HEK293 (cell line): ENCODE measurements at regions not wholly inside any gene's neighbourhood (a gene's known extent, or its start where the extent isn't known, plus 50 kb on each side); places are given as distances from the start of the nearest gene placed in this dataset.

Source experiments
- CTCF ChIA-PET: fragments of 350-600 bp; formaldehyde crosslinking; extraction: SDS; loops from one replicate; lab custom pipeline; 2021; ENCODE audit warnings: antibody characterized with exemption; lab: Yijun Ruan, JAX
- POLR2A ChIA-PET: fragments of 300-600 bp; formaldehyde crosslinking; extraction: SDS; loops from one replicate; lab custom pipeline; 2020; ENCODE audit warnings: antibody characterized with exemption, inconsistent platforms; lab: Yijun Ruan, JAX
- H3K27ac ChIP-seq: fragments of 200-500 bp; sonication (Bioruptor generic); 2 replicates; pipeline ENCODE4 v1.5.1; 2014; ENCODE audit warnings: low read depth, low read length, control low read depth, inconsistent platforms; ENCODE audit errors: extremely low read depth
- H3K36me3 ChIP-seq, 2 experiments: fragments of 200-500 bp in 1 of 2; sonication (Bioruptor generic) in 1 of 2; 1 replicate in 1 of 2; 2 replicates in 1 of 2; pipeline ENCODE4 v1.5.1; 2014 to 2017; ENCODE audit warnings: inconsistent platforms in 2 of 2, low read length in 2 of 2; ENCODE audit not compliant: control insufficient read depth in 2 of 2, insufficient read depth in 1 of 2
- H3K4me1 ChIP-seq: fragments of 200-500 bp; sonication (Bioruptor generic); 2 replicates; pipeline ENCODE4 v1.5.1; 2014; ENCODE audit warnings: mild to moderate bottlenecking, low read length, inconsistent platforms; ENCODE audit not compliant: control insufficient read depth, insufficient read depth
- H3K4me3 ChIP-seq: 2 replicates; pipeline ENCODE4 v1.5.1; 2011; ENCODE audit warnings: low read depth, mild to moderate bottlenecking, control low read depth, low read length, moderate library complexity
- H3K9me3 ChIP-seq: fragments of 200-500 bp; sonication (Bioruptor generic); 2 replicates; pipeline ENCODE4 v1.5.1; 2014; ENCODE audit warnings: low read depth, low read length, inconsistent platforms; ENCODE audit not compliant: control insufficient read depth, insufficient read depth
- ELK4 ChIP-seq: IDR thresholded peaks from 2 replicates; pipeline ENCODE4 v1.6.1; 2011; ENCODE audit warnings: mild to moderate bottlenecking, low read depth, low read length, borderline replicate concordance
- KLF16 ChIP-seq: fragments of 450-650 bp; formaldehyde crosslinking; IDR thresholded peaks from 2 replicates; pipeline ENCODE4 v1.5.1; 2017; ENCODE audit warnings: missing biosample characterization, missing genetic modification characterization
- SETDB1 ChIP-seq: IDR thresholded peaks from one replicate; pipeline ENCODE4 v1.6.1; 2017; ENCODE audit warnings: mild to moderate bottlenecking, low read length, moderate library complexity, mixed read lengths; ENCODE audit not compliant: insufficient read length
- ZFHX2 ChIP-seq: fragments of 450-650 bp; formaldehyde crosslinking; conservative IDR thresholded peaks from 2 replicates; pipeline ENCODE4 v1.5.1; 2016; ENCODE audit warnings: missing biosample characterization, missing genetic modification characterization
- ZNF121 ChIP-seq: fragments of 450-650 bp; formaldehyde crosslinking; IDR thresholded peaks from 2 replicates; pipeline ENCODE4 v1.5.1; 2016; ENCODE audit warnings: missing biosample characterization, missing genetic modification characterization
- ZNF133 ChIP-seq: fragments of 450-650 bp; formaldehyde crosslinking; IDR thresholded peaks from 2 replicates; pipeline ENCODE4 v1.5.1; 2016; ENCODE audit warnings: missing biosample characterization, missing genetic modification characterization
- ZNF16 ChIP-seq: fragments of 450-650 bp; formaldehyde crosslinking; IDR thresholded peaks from 2 replicates; pipeline ENCODE4 v1.5.1; 2016; ENCODE audit warnings: low read depth, missing biosample characterization, missing genetic modification characterization
- ZNF2 ChIP-seq: fragments of 450-650 bp; formaldehyde crosslinking; IDR thresholded peaks from 2 replicates; pipeline ENCODE4 v1.5.1; 2016; ENCODE audit warnings: missing biosample characterization, missing genetic modification characterization
- ZNF398 ChIP-seq: fragments of 450-650 bp; formaldehyde crosslinking; IDR thresholded peaks from 2 replicates; pipeline ENCODE4 v1.5.1; 2017; ENCODE audit warnings: missing biosample characterization, missing genetic modification characterization
- ZNF416 ChIP-seq: fragments of 450-650 bp; formaldehyde crosslinking; IDR thresholded peaks from 2 replicates; pipeline ENCODE4 v1.5.1; 2016; ENCODE audit warnings: missing biosample characterization, missing genetic modification characterization
- ZNF423 ChIP-seq: fragments of 450-650 bp; formaldehyde crosslinking; IDR thresholded peaks from 2 replicates; pipeline ENCODE4 v1.5.1; 2016; ENCODE audit warnings: missing biosample characterization, missing genetic modification characterization
- ZNF488 ChIP-seq: fragments of 450-650 bp; formaldehyde crosslinking; IDR thresholded peaks from 2 replicates; pipeline ENCODE4 v1.5.1; 2016; ENCODE audit warnings: missing biosample characterization, missing genetic modification characterization
- ZNF558 ChIP-seq: fragments of 450-650 bp; formaldehyde crosslinking; IDR thresholded peaks from 2 replicates; pipeline ENCODE4 v1.5.1; 2016; ENCODE audit warnings: missing biosample characterization, missing genetic modification characterization
- ZNF664 ChIP-seq: fragments of 450-650 bp; formaldehyde crosslinking; IDR thresholded peaks from 2 replicates; pipeline ENCODE4 v1.5.1; 2016; ENCODE audit warnings: missing biosample characterization, missing genetic modification characterization
- ZNF701 ChIP-seq: fragments of 450-650 bp; formaldehyde crosslinking; IDR thresholded peaks from 2 replicates; pipeline ENCODE4 v1.5.1; 2016; ENCODE audit warnings: missing biosample characterization, missing genetic modification characterization
- ZNF785 ChIP-seq: fragments of 450-650 bp; formaldehyde crosslinking; IDR thresholded peaks from 2 replicates; pipeline ENCODE4 v1.5.1; 2016; ENCODE audit warnings: missing biosample characterization, missing genetic modification characterization
- ZNF830 ChIP-seq: fragments of 450-650 bp; IDR thresholded peaks from 2 replicates; pipeline ENCODE4 v1.5.0; 2018; ENCODE audit warnings: missing biosample characterization, missing genetic modification characterization, low read depth, mild to moderate bottlenecking, moderate library complexity

DNA sequence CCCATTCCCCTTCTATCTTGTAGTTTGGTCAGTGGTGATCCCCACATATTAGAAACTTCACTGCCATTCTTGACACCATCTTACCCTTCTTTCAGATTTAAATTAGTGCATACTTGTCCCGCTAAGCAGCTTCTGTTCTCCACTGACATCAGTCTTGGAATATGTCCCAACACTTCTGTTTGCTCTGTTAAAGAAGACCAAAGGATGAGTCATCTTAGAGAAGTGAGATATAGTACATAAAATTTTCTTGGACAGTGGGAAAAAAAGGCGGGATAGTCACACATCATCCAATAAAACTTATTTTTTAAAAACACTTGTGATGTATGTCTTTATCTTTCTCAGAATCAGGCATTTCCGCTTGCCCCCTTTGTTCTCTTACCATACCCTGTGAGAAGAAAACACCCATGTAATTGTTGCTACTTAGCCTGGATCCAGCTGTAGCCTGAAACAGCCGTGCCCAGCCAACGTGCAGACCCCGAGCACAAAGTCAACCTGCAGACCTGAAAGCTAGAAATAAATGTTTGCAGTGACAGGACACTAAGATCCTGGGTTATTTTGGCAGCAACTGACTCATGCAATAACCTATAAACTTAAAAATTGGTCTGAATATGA lies 100.1 kb upstream of the PDE3A start:
- TF ChIP-seq SETDB1 = peak; percentile 21
- TF ChIP-seq ZNF664 (tag by site-specific recombination) = no peak
- CTCF ChIA-PET = no interaction called here
- POLR2A ChIA-PET = no interaction called here
- Histone ChIP-seq H3K4me3 (no peak overlapping the region), H3K27ac (no peak overlapping the region), H3K4me1 (no peaks in the 10 kb centered on the region), H3K9me3 (no peaks in the 10 kb centered on the region), H3K36me3 (no peaks in the 10 kb centered on the region)

DNA sequence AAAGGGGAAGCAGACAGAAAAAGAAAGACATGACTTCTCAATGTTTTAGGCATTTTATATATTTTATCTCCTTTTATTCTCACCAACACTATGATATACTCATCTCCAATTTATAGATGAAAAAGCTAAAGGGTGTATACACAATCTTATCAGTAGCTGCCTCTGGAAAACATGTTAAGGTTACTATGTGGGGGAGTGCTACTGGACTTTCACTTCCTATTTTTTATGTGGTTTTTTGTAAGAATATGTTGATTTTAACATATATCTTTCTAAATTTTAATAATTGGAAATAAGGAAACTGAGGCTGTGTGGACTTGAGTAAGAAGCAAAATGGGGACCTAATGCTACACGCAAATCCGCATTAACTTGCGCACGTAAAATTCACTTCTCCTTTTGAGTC lies 99.6 kb upstream of the PDE3A start:
- Histone ChIP-seq H3K27ac (no peak overlapping the region), H3K9me3 (no peaks in the 10 kb centered on the region), H3K4me1 (no peaks in the 10 kb centered on the region), H3K36me3 (no peaks in the 10 kb centered on the region), H3K4me3 (no peak overlapping the region)
- TF ChIP-seq ZNF558 (tag by site-specific recombination) (no peak), ZNF830 (tag by site-specific recombination) (no peak), ZNF398 (tag by site-specific recombination) (no peak), ZNF416 (tag by site-specific recombination) (no peak), ZNF488 (no peak), ELK4 (no peak)
- ChIA-PET POLR2A (no interaction called here), CTCF (no interaction called here)

GRCh38 chr12:20269337-20270067 lies 98.8 kb upstream of the PDE3A start:
- Histone ChIP-seq H3K4me3 (no peak overlapping the region), H3K36me3 (no peaks in the 10 kb centered on the region), H3K27ac (no peak overlapping the region), H3K9me3 (no peaks in the 10 kb centered on the region)
- CTCF ChIA-PET = no interaction called here
- POLR2A ChIA-PET = no interaction called here
- TF ChIP-seq ZNF423 (no peak), ZNF121 (tag by site-specific recombination) (no peak), ZNF701 (tag by site-specific recombination) (no peak), ZNF16 (tag by site-specific recombination) (no peak), ZNF133 (tag by site-specific recombination) (no peak), ZNF2 (tag by site-specific recombination) (no peak), KLF16 (tag by site-specific recombination) (no peak), ZNF398 (tag by site-specific recombination) (no peak), ZFHX2 (tag by site-specific recombination) (no peak), ZNF785 (tag by site-specific recombination) (no peak)
- TF ChIP-seq, all 188 proteins: peak for 0
- H3K4me1 ChIP-seq = no peaks in the 10 kb centered on the region
